WTC11 (cell line): ENCODE measurements at regions not wholly inside any gene's neighbourhood (a gene's known extent, or its start where the extent isn't known, plus 50 kb on each side); places are given as distances from the start of the nearest gene placed in this dataset.

ENCODE experiments used
- ATF1 ChIP-seq: sonication (generic); formaldehyde crosslinking; IDR thresholded peaks from 2 replicates; pipeline ENCODE4 v1.8.1; 2023; ENCODE audit warnings: mild to moderate bottlenecking, moderate library complexity, missing genetic modification reagents
- ATF2 ChIP-seq: sonication (generic); formaldehyde crosslinking; IDR thresholded peaks from 2 replicates; pipeline ENCODE4 v1.8.1; 2022; ENCODE audit warnings: low read depth, missing genetic modification reagents, borderline replicate concordance
- CTCF ChIP-seq: fragments of 200-600 bp; IDR thresholded peaks from 2 replicates; pipeline ENCODE4 v1.8.0; 2022; ENCODE audit warnings: antibody characterized with exemption
- ELF4 ChIP-seq: sonication (generic); formaldehyde crosslinking; IDR thresholded peaks from 2 replicates; pipeline ENCODE4 v1.8.1; 2022; ENCODE audit warnings: low read depth, mild to moderate bottlenecking, moderate library complexity, missing genetic modification reagents
- FOXP4 ChIP-seq: sonication (generic); formaldehyde crosslinking; IDR thresholded peaks from 2 replicates; pipeline ENCODE4 v1.8.0; 2022; ENCODE audit warnings: mild to moderate bottlenecking, missing genetic modification reagents
- HMGXB4 ChIP-seq: sonication (generic); formaldehyde crosslinking; IDR thresholded peaks from 2 replicates; pipeline ENCODE4 v1.8.1; 2023; ENCODE audit warnings: mild to moderate bottlenecking, moderate library complexity, missing genetic modification reagents
- JUN ChIP-seq: sonication (generic); formaldehyde crosslinking; IDR thresholded peaks from 2 replicates; pipeline ENCODE4 v1.8.0; 2023; ENCODE audit warnings: mild to moderate bottlenecking, missing genetic modification reagents
- NFATC4 ChIP-seq: fragments of 250-450 bp; sonication (Bioruptor Pico); IDR thresholded peaks from 2 replicates; pipeline ENCODE4 v1.9.0; 2021; ENCODE audit warnings: mild to moderate bottlenecking
- NFE2L1 ChIP-seq: sonication (generic); formaldehyde crosslinking; IDR thresholded peaks from 2 replicates; pipeline ENCODE4 v1.8.1; 2023; ENCODE audit warnings: missing genetic modification reagents
- NFYB ChIP-seq: sonication (generic); formaldehyde crosslinking; conservative IDR thresholded peaks from 2 replicates; pipeline ENCODE4 v1.8.0; 2022; ENCODE audit warnings: low read depth, missing genetic modification reagents
- NR1H2 ChIP-seq: sonication (generic); formaldehyde crosslinking; IDR thresholded peaks from 2 replicates; pipeline ENCODE4 v1.9.0; 2021; ENCODE audit warnings: mild to moderate bottlenecking, moderate library complexity, missing genetic modification reagents
- SMAD3 ChIP-seq: sonication (generic); formaldehyde crosslinking; IDR thresholded peaks from 2 replicates; pipeline ENCODE4 v1.8.0; 2022; ENCODE audit warnings: missing genetic modification reagents, mild to moderate bottlenecking, borderline replicate concordance
- ZNF121 ChIP-seq: sonication (generic); formaldehyde crosslinking; IDR thresholded peaks from 2 replicates; pipeline ENCODE4 v1.8.0; 2023; ENCODE audit warnings: missing genetic modification reagents
- ZNF281 ChIP-seq: sonication (generic); formaldehyde crosslinking; IDR thresholded peaks from 2 replicates; pipeline ENCODE4 v1.8.0; 2023; ENCODE audit warnings: mild to moderate bottlenecking, missing genetic modification reagents

- TF ChIP-seq CTCF (peak; percentile 24; the same call in 1 of the 2 replicates), NFE2L1 (CRISPR knock-in tag) (no peak), ZNF121 (CRISPR knock-in tag) (no peak), NFYB (CRISPR knock-in tag) (no peak), NR1H2 (no peak), ATF2 (CRISPR knock-in tag) (no peak), ELF4 (CRISPR knock-in tag) (no peak), JUN (no peak), ATF1 (CRISPR knock-in tag) (no peak), SMAD3 (CRISPR knock-in tag) (no peak), NFATC4 (CRISPR knock-in tag) (no peak), HMGXB4 (CRISPR knock-in tag) (no peak), FOXP4 (CRISPR knock-in tag) (no peak), ZNF281 (no peak)
Measured at GRCh38 chr9:1429297-1429696, 379.1 kb downstream of the DMRT2 start.
